COLO668 (cell line): ENCODE measurements at regions not wholly inside any gene's neighbourhood (a gene's known extent, or its start where the extent isn't known, plus 50 kb on each side); places are given as distances from the start of the nearest gene placed in this dataset.

ENCODE experiments used
- DNase-seq: peaks from one replicate; lab custom pipeline; 2025; ENCODE audit not compliant: unreplicated experiment; lab: John Stamatoyannopoulos, UW

DNA sequence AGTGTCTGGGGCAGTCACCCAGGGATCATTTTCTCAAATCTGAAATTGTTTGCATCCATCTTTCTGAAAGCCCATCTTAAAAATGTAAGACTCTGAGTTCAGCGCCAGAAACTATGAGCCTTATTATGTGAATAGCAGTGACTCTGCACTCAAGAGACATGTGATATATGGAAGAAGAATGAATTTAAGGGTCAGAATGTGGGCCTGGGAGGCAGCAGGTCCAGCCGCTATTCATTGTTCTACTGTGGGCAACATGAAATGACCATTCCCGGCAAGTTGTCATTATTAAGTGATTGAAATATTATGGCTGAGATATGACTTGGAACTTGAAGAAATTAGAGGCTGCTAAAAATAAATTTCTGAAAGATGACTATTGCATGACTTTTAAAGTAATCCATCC lies 228.6 kb upstream of the ARRDC4 start:
- no peak for DNase-seq

DNA sequence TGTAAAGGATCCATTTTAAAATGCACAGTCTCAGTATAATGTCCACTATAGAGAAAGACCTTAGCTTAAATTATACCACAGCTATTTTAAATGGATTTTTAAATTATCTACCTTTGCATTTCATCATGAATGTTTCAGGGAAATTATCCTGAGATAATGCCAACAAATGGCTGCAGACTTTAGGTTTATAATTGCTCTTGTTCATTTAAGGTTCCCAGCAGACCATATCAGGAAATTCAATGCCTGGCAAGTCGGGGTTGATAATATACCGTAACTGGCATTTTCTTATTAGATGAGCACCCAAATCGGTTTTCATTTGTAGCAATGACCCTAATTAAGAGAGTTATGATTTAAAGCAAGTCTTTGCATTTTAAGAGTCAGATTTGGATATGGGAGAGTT lies 227.1 kb upstream of the ARRDC4 start:
- no peak for DNase-seq

DNA sequence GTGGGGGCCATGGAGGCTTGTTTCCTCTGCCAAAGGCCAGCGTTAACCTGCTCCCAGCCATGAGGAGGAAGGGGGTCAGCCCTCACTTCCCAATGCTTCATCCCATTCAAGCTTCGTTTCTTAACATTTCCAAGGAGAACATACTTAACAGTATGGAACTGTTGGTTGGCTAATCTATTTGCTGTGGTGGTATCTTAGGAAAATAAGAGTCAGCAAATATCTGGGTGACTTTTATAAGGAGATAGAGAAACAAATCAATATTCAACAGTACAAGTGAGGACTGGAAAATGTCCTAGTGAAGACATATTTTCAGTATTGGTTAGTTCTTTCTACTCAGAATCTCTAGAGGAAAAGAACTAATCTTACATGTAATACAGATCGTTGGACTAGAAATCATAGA lies 223.8 kb upstream of the ARRDC4 start:
- DNase-seq = no peak

DNA sequence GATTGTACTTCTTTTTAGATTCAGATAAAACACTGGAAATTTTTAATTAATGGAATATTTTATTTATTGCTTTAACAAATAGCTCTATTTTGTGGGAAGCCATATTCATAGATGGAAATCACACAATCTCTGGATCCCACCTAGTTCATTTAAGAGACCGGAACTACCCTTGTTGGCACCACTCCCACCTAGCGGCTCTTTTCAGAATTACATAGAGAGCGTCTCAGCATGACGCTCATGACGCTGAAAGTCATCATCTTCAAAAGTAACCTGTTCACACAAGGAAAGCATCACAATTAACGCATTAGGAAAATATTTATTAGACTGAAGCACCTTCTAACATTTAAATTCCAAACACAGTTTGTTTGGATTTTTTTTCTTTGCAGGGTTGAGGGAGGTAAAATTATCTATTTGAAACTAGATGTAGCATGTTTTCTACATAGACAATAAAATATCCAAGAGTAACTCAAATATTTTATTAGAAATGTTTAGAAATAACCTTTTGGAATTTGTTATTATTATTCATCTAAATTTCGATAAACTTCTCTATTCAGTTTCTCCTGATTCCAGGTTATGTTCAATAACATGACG lies 214.9 kb upstream of the ARRDC4 start:
- DNase-seq = peak; percentile 5

DNA sequence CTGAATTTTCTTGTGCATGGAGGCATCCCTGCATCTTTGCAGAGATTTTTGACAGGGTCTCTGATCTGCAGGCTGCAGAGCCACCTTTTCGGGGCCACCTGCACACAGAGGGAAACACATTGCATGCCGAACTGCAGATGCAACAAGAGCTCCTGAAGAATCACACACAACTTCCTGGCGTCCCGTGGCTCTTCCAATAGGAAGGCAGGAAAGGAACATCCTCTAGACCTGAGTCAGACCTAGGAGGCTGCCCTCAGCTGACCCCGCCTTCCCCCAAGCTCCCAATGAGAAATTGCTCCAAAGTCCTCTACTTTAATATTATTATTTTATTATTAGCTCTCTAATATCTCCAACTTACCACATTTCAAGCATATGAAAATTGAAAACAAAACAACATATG lies 213.2 kb upstream of the ARRDC4 start:
- no peak for DNase-seq

DNA sequence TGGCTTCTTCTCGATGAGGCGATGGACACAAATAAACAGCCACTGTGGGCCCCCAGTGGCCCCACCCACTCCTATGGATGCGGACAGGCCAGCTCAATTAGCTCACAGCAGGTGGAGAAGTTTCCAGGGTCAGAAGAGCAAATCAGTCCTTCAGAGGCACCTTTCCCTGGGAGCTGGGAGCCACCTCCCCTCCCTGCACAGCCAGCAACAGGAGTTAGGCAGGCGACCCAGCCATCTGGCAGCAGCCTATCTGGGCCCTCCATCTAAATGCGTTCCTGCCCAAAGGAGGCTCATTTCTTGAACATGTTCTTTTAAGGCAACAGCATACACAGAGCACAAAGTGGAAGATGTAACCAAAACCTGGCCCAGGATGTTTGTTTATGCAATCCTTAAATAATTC lies 211.9 kb upstream of the ARRDC4 start:
- no peak for DNase-seq

DNA sequence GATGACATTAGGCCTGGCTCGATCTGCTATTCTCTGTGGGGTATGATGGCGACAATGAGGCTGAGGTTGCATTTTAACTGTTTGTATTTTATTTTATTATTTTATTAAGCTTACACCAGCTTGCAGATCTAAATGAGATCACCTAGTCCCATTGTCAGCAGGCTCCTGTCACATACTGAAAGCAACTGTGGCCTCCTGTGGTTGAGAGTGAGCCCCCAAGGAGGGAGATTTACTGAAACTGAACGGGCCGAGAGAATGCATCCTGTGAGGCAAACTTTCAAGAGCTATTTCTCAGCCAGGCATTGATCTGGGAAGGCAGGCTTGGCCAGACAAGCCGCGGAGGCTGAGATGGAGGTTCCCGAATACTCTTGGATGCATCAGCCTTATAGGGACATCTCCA lies 210.4 kb upstream of the ARRDC4 start:
- no peak for DNase-seq

DNA sequence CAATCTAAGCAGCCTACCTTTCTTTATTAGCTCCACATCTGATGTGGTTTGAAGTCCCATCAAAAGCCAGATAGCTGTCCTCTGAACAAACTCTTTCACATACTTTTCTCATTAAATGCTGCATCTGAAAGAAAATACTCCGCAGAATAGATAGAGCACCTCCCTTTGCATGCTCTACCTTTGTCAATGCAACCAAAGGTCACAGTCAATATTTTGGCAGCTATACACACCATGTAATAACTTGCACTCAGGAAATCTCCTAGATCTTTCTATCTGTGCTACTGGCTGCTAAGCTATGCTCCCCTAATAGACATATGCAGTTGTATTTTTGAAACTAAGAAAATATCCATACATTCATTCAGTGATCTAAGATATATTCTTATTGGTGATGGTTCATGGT lies 204.8 kb upstream of the ARRDC4 start:
- no peak for DNase-seq

DNA sequence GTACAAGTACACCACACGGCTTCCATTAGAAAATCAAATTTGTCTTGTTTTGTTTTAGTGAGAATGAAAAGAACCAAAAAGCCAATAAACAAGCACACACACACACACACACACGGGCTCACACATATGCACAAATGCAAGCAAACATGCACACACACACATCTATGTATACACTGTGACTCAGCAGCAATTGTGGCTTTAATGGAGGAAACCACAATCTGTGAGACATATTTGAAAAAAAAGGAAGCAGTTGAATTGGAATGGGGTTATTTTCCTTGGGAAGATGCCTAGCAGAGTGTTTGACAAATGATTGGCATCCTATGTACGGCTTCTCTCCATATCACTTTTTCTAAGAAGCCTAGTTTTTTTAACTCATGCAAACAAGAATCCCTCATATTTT lies 201.1 kb upstream of the ARRDC4 start:
- DNase-seq = no peak

DNA sequence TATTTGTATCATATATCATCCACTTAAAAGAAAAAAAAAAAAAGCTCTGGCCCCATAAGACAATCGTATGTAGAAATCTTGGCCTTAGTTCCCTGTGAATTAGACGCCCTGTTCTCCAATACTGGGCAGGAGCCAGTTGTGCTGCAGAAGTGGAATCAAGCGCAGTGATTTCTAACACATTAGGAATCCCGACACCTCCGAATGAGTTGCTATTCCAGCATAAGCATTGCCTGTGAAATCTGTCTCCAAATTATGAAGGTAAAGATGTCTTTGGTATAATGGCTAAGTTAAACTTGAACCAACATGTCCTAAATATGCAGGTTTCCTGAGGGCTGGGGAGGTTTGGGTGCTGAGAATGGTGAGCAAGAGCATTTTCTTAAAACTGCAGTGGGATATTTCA lies 199.4 kb upstream of the ARRDC4 start:
- no peak for DNase-seq

DNA sequence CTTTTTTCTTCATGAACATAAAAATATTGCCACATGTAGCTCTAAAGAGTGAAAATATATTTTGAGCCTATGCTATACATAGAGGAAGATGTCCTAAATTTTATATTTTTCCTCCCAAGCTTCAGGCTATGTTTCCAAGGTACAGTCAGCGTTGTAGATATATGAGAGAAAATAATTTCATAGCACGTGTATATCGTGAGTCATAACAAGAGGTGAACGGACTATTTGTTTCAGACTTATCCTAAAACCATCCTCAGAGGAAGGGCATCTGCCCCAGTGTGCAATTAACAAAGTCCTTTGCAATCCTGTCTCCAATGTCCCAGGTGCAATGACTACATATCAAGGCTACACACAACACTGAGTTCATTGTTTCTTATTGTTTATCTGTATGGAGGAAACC lies 177.3 kb upstream of the ARRDC4 start:
- DNase-seq = no peak

DNA sequence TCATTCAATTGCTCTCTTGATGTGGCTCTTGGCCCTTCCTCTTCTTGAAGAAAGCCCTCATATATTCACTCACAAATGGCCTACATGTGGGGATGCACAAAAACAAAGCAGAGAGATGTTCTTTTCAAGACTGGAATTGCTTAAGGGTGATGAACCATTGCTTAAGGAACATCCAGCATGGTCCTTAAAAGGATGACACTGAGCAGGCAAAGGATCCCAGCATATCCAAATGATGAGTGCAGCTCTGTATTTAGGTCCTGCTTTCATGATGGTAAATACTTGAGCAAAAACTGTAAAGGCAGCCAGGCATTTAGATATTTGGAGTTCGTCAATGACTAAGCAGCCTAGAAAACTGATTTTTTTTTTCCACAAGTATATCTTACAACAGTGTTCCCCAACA lies 173.8 kb upstream of the ARRDC4 start:
- no peak for DNase-seq

DNA sequence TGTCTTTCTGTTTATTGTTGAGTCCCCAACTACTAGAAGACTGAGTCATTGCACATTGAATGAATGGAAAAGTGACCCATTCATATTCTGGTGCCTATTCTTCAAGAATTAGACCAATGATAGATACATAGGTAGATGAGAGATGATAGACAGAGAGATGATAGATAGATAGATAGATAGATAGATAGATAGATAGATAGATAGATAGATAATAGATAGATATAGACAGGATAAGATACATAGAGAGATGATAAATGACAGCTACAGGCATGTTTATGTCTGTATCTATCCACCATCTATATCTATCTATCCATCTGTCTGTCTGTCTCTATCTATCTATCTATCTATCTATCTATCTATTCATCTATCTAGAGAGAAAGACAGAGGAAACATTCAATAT lies 170.3 kb upstream of the ARRDC4 start:
- DNase-seq = no peak

DNA sequence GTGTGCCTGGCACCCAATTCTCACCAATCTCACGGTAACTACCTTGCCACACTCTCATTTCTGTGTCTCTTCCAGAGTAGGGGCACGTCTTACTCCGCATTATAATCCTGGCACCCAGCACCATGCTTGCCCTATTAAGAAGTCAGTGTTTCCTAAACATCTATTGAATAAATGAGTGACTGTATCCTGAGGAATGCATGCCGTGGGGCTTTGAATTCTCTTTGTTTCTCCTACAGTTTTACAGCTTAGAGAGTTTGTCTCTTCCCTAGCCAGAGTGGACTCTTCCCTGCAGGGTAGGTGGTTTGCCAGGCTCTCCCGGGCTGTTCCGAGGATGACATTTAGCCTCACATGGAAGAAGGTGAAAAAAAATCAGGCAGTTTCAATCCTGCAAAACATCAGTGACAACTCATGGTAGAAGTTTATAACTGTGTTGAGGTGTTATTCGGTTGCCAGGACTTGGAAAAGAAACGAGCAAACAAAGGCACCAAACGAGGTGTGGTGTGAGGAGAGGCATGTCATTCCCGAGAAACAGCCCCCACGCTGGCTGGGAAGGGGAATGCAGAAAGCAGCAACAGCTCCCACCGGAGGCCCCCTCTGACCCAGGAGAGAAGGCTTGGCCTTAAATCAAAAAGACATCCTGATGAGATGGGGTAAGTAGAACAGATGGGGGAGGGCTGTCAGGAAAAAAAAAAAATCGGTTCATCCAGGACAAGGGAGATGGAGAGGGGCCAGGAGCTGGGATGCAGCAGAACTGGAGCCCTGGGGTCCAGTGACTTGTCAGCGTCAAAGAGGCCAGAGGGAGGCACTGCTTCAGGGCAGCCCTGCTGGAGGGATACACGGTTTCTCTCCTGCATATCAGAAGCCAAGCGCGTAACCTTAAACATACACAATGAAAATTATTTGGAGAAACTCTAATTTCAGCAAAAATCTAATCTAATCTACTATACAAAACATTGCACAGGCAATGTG lies 168.4 kb upstream of the ARRDC4 start:
- no peak for DNase-seq

DNA sequence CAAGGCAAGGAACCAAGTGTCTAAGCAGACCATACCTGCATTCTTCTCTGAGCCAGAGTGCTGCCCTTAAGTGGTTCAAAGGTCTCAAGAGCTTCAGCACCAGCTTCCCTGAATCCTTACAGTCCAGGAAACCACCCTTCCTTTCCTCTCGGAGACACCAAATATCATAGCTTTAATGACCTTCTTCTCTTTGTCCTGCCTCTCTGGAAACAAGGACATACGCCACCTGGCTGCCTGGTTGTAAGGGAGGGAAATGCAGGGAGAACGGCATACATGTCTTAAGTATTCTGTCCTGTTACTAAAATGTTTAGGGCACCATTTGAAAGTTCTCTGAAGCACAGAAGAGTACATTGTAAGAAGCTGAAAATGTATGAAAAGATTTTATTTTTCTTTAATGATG lies 155.6 kb upstream of the ARRDC4 start:
- DNase-seq = no peak

DNA sequence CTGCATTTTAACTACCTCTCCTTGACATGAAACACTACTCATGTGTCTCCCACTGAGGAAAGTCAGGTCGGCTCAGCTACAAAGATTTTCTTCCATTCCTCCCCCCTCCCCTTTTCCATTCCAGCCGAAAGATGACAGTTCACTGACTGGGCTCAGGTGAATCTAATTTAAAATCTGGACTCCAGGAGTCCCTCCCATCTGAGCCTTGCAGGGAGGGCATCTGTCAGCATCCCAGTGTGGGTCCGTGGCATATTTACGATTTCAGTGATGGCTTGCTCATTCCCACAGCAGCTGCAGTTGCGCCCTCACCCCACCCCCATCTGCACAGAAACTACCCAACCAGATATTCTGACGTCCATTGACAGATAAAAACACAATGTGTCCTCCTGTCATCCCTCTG lies 153.7 kb upstream of the ARRDC4 start:
- DNase-seq = no peak

DNA sequence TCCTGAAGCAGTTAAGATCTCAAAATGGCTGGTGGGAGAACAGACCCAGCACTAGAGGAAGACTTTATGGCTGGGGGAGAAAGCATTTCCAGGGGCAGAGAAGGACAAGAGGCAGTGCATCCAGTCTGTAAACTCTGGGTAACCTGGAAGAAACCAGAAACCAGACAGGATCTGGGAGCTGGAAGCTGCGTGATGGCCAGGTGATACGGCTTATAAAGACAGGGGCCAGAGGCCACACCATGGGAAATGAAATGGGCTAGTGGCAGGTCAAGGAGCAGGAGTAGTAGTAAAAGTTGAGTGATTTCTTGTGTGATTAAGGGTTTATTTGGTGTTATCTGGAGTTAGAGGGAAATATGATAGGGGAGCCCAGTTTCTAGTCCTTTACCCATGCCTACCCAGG lies 144.7 kb upstream of the ARRDC4 start:
- no peak for DNase-seq

DNA sequence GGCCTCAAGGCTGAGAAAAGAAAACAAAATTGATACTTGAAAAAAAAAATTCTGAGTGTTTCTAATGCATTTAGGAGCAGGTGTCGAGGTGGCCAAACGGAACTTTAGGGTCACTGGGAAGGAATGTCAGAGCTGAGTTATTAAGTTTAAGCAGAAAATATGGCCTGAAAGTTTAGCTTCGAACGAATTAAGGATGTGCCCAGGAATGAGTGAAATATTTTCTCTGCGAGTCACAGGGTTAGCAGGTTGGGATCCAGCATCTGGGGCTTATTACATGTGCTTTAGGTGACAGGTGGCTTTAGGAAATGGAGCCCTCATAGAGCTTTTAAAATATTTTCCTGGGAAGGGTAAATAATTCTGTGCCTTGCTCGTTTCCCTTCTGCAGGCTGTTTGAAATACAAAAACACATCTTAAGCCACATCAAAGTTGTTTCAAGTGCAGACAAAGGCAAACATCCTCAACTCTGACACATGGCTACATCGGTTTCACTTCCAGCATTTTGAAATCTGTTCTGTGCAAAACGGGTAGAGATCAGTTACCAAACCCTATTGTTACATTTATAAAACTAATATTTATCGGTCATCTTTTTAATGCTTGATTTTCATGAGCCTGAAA lies 143.1 kb upstream of the ARRDC4 start:
- no peak for DNase-seq

DNA sequence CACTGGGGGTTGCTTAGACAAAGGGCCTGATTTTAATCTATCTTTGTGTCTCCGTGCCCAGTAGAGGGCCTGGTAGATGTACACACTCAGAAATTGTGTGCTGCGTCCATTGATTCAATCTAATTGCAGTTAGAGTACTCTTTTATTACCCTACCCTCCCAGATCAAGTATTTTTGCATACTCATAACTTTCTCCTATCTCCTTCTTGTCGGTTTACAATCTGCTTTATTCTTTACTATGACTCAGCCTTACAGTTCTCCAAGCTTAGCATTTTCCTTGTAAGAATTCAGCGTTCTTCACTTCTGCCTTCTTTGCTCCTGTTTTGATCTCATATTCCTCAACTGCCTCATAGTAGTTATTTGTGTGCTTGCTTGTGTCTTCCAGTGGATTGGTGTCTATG lies 124.5 kb upstream of the ARRDC4 start:
- no peak for DNase-seq

DNA sequence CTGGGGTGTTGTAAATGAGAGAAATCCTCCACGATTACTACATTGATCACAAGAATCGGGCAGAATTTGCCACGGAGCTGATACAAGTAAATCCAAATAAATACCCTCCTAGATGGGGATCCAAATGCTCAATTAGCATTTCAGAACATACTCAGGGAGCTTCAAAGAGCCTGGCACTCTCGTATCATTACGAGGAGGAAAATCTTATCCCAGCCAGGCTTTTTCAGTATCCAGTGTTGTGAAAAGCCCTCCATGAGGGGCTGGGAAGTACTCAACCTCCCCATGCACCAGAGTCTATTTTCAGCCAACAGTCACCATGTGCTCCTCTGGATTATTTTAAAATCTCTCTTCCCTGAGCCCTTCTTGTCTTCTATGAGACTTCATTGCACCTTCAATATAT lies 122.6 kb upstream of the ARRDC4 start:
- no peak for DNase-seq

DNA sequence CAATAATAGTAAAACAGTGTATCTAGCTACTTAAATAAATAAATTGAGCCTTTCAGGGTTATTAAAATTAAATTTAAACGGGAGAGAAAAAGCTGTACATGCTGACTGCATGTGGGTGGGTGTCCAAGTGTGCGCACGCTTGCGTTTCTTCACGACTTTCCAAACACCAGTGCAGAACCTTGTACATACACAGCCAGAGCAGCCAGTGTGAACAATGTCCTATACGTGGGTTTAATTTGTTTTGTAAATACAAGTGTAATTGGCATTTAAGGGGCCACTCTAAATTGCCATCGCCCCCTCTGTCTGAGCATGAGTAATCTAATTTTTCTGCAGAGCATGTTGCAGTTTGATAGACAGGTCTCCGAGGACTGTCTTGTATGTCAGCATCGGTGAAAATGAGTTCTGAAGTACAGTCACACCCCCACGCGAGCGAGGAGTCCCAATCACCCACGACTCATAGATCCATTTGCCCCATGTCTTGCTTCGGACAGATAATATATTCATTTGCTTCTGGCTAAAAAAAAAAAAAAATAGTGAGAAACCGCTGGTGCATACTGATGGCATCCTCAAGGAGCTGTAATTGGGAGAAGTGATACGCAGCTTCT lies 121.8 kb upstream of the ARRDC4 start:
- no peak for DNase-seq

DNA sequence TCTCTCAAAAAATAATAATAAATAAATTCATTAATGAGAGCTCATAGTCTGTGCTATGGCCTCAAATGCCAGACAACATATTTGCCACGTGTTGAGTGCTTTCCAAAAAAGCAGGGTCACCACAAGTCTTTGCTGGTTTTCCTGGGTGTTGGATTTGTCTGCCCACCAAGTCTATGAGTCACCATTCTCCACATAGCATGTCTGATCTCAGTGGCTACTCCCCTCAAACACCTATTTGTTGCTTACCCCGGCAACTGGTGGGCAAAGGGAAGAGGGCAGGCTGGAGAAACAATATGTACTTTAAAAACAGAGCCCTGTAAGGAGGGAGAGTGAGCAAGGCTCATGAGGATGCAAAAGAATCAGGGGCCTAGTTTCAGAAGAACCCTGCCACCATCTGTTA lies 120.0 kb upstream of the ARRDC4 start:
- DNase-seq = no peak
